ENCODE measurements at regions not wholly inside any gene's neighbourhood (a gene's known extent, or its start where the extent isn't known, plus 50 kb on each side); places are given as distances from the start of the nearest gene placed in this dataset.

DNA sequence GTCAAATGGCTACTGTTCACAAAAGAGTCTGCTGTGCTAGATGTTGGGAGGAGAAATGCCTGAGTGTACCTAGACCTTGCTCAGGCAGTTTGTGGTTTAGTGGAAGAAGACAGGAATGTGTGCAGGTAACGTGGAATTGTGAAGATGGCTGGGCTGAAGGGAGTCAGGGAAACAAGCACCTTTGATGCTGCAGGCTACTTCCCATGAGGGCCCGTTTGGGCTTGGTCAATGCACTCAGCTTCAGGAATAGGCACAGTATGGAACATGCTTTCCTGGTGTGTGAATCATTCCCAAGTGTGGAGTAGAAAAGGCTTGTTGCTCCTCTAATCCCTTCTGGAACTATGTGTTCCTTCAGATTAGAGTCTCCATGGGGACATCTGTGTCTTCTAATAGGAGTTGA is 318.3 kb upstream of the MTNR1B start:
- no peak overlapping the region for H3K4me3 ChIP-seq
- H3K9me2 ChIP-seq (ENCODE audit: insufficient read depth): peaks cover 17% of the 10 kb centered on the region; the same call in 1 of the 2 replicates
- H3K79me2 ChIP-seq (replicated peaks; ENCODE audit: insufficient read depth): no peaks in the 10 kb centered on the region
- H3K9me3 Mint-ChIP-seq: no peaks in the 10 kb centered on the region
- no peaks in the 10 kb centered on the region; the same call in 2 of the 3 replicates for H3K36me3 Mint-ChIP-seq (ENCODE audit: low read depth)
- DNase-seq (ENCODE audit: low spot score) (no peak), ATAC-seq (no peak)
- H3K4me1 ChIP-seq (ENCODE audit: insufficient read depth): no peaks in the 10 kb centered on the region
- H3K4me2 ChIP-seq: no peak overlapping the region
- H3K27ac Mint-ChIP-seq: no peak overlapping the region
- H3K27me3 Mint-ChIP-seq (ENCODE audit: insufficient read depth, low read depth, poor library complexity): peaks cover 4% of the 10 kb centered on the region
- H3F3A ChIP-seq (replicated peaks; ENCODE audit: low read depth): no peaks in the 10 kb centered on the region
- no peaks in the 10 kb centered on the region for H3K27me3 ChIP-seq (ENCODE audit: insufficient read depth)
- TF ChIP-seq, protein P1, sequence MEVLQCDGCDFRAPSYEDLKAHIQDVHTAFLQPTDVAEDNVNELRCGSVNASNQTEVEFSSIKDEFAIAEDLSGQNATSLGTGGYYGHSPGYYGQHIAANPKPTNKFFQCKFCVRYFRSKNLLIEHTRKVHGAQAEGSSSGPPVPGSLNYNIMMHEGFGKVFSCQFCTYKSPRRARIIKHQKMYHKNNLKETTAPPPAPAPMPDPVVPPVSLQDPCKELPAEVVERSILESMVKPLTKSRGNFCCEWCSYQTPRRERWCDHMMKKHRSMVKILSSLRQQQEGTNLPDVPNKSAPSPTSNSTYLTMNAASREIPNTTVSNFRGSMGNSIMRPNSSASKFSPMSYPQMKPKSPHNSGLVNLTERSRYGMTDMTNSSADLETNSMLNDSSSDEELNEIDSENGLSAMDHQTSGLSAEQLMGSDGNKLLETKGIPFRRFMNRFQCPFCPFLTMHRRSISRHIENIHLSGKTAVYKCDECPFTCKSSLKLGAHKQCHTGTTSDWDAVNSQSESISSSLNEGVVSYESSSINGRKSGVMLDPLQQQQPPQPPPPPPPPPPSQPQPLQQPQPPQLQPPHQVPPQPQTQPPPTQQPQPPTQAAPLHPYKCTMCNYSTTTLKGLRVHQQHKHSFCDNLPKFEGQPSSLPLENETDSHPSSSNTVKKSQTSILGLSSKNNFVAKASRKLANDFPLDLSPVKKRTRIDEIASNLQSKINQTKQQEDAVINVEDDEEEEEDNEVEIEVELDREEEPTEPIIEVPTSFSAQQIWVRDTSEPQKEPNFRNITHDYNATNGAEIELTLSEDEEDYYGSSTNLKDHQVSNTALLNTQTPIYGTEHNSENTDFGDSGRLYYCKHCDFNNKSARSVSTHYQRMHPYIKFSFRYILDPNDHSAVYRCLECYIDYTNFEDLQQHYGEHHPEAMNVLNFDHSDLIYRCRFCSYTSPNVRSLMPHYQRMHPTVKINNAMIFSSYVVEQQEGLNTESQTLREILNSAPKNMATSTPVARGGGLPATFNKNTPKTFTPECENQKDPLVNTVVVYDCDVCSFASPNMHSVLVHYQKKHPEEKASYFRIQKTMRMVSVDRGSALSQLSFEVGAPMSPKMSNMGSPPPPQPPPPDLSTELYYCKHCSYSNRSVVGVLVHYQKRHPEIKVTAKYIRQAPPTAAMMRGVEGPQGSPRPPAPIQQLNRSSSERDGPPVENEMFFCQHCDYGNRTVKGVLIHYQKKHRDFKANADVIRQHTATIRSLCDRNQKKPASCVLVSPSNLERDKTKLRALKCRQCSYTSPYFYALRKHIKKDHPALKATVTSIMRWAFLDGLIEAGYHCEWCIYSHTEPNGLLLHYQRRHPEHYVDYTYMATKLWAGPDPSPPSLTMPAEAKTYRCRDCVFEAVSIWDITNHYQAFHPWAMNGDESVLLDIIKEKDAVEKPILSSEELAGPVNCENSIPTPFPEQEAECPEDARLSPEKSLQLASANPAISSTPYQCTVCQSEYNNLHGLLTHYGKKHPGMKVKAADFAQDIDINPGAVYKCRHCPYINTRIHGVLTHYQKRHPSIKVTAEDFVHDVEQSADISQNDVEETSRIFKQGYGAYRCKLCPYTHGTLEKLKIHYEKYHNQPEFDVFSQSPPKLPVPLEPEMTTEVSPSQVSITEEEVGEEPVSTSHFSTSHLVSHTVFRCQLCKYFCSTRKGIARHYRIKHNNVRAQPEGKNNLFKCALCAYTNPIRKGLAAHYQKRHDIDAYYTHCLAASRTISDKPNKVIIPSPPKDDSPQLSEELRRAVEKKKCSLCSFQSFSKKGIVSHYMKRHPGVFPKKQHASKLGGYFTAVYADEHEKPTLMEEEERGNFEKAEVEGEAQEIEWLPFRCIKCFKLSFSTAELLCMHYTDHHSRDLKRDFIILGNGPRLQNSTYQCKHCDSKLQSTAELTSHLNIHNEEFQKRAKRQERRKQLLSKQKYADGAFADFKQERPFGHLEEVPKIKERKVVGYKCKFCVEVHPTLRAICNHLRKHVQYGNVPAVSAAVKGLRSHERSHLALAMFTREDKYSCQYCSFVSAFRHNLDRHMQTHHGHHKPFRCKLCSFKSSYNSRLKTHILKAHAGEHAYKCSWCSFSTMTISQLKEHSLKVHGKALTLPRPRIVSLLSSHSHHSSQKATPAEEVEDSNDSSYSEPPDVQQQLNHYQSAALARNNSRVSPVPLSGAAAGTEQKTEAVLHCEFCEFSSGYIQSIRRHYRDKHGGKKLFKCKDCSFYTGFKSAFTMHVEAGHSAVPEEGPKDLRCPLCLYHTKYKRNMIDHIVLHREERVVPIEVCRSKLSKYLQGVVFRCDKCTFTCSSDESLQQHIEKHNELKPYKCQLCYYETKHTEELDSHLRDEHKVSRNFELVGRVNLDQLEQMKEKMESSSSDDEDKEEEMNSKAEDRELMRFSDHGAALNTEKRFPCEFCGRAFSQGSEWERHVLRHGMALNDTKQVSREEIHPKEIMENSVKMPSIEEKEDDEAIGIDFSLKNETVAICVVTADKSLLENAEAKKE (CRISPR knock-in tag; IDR thresholded peaks at IDR 0.05): no peak
- TF ChIP-seq ZNF114 (CRISPR knock-in tag; IDR thresholded peaks at IDR 0.05): no peak
- no peak for TF ChIP-seq NANOG (IDR thresholded peaks at IDR 0.05; ENCODE audit: borderline replicate concordance)
- TF ChIP-seq STAT1 (IDR thresholded peaks at IDR 0.05; ENCODE audit: unreplicated experiment): no peak
- TF ChIP-seq ZNF331 (CRISPR knock-in tag; IDR thresholded peaks at IDR 0.05; ENCODE audit: low read depth): no peak
- 0 out of 2 replicates have a peak, but pooled peaks cover 3% of the 10 kb centered on the region for H4K20me1 ChIP-seq (replicated peaks; ENCODE audit: insufficient read depth)
- no peaks in the 10 kb centered on the region; the same call in 2 of the 3 replicates for H3K4me1 Mint-ChIP-seq
- no peak overlapping the region for H3K4me3 Mint-ChIP-seq
- no peaks in the 10 kb centered on the region for H3K36me3 ChIP-seq (ENCODE audit: insufficient read depth)
- H3K27ac ChIP-seq (ENCODE audit: low read depth): no peak overlapping the region
- no peak overlapping the region for H2AFZ ChIP-seq

DNA sequence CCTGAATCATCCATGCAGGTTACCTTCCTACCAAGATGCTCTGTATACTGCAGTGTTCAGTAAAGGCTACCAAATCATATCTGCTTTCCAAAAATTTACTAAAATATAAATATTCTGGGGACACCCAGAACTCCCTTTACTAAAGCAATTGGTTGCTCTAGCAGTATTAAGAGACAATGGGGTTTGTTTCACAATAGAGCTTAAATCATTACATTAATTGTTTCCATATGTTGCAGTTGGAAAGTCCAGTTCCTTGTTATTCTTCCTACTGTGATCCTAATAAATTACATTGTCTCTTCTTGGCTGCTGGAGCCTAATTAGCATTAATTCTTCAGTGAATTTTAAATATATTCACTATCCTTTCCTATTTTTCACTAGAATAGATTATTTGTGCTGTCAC is 316.0 kb upstream of the MTNR1B start:
- Mint-ChIP-seq H3K27me3 (ENCODE audit: insufficient read depth, low read depth, poor library complexity) (peaks cover 2% of the 10 kb centered on the region), H3K9me3 (no peaks in the 10 kb centered on the region), H3K27ac (no peak overlapping the region), H3K36me3 (ENCODE audit: low read depth) (no peaks in the 10 kb centered on the region; the same call in 2 of the 3 replicates), H3K4me3 (no peak overlapping the region), H3K4me1 (no peaks in the 10 kb centered on the region; the same call in 2 of the 3 replicates)
- Histone ChIP-seq H3K4me3 (no peak overlapping the region), H3K27me3 (ENCODE audit: insufficient read depth) (no peaks in the 10 kb centered on the region), H3K27ac (ENCODE audit: low read depth) (no peak overlapping the region), H3F3A (replicated peaks; ENCODE audit: low read depth) (no peaks in the 10 kb centered on the region), H3K4me1 (ENCODE audit: insufficient read depth) (no peaks in the 10 kb centered on the region), H3K4me2 (no peak overlapping the region), H3K9me2 (ENCODE audit: insufficient read depth) (peaks cover 10% of the 10 kb centered on the region; the same call in 1 of the 2 replicates), H3K79me2 (replicated peaks; ENCODE audit: insufficient read depth) (no peaks in the 10 kb centered on the region), H2AFZ (no peak overlapping the region), H4K20me1 (replicated peaks; ENCODE audit: insufficient read depth) (0 out of 2 replicates have a peak, but pooled peaks cover 3% of the 10 kb centered on the region), H3K36me3 (ENCODE audit: insufficient read depth) (no peaks in the 10 kb centered on the region)
- ATAC-seq (no peak), DNase-seq (ENCODE audit: low spot score) (no peak)
- TF ChIP-seq NANOG (IDR thresholded peaks at IDR 0.05; ENCODE audit: borderline replicate concordance) (no peak), JUNB (IDR thresholded peaks at IDR 0.05; ENCODE audit: unreplicated experiment) (no peak), CREB1 (CRISPR knock-in tag; IDR thresholded peaks at IDR 0.05; ENCODE audit: low read depth) (no peak), EZH2phosphoT487 (IDR thresholded peaks at IDR 0.05; ENCODE audit: unreplicated experiment) (no peak), ZNF114 (CRISPR knock-in tag; IDR thresholded peaks at IDR 0.05) (no peak), STAT1 (IDR thresholded peaks at IDR 0.05; ENCODE audit: unreplicated experiment) (no peak), ZNF331 (CRISPR knock-in tag; IDR thresholded peaks at IDR 0.05; ENCODE audit: low read depth) (no peak), POLR2AphosphoS5 (IDR thresholded peaks at IDR 0.05; ENCODE audit: low read depth) (no peak), EZH2 (IDR thresholded peaks at IDR 0.05; ENCODE audit: low read depth, unreplicated experiment) (no peak)
- TF ChIP-seq, protein P2, sequence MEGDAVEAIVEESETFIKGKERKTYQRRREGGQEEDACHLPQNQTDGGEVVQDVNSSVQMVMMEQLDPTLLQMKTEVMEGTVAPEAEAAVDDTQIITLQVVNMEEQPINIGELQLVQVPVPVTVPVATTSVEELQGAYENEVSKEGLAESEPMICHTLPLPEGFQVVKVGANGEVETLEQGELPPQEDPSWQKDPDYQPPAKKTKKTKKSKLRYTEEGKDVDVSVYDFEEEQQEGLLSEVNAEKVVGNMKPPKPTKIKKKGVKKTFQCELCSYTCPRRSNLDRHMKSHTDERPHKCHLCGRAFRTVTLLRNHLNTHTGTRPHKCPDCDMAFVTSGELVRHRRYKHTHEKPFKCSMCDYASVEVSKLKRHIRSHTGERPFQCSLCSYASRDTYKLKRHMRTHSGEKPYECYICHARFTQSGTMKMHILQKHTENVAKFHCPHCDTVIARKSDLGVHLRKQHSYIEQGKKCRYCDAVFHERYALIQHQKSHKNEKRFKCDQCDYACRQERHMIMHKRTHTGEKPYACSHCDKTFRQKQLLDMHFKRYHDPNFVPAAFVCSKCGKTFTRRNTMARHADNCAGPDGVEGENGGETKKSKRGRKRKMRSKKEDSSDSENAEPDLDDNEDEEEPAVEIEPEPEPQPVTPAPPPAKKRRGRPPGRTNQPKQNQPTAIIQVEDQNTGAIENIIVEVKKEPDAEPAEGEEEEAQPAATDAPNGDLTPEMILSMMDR (conservative IDR thresholded peaks at IDR 0.05; ENCODE audit: low read depth in 2 of 2): no peak

Data from GM23338 (cell line).